ENCODE measurements at regions not wholly inside any gene's neighbourhood (a gene's known extent, or its start where the extent isn't known, plus 50 kb on each side); places are given as distances from the start of the nearest gene placed in this dataset.

- DNase-seq (ENCODE audit: low spot score) = no peak
- TF ChIP-seq, protein P1, sequence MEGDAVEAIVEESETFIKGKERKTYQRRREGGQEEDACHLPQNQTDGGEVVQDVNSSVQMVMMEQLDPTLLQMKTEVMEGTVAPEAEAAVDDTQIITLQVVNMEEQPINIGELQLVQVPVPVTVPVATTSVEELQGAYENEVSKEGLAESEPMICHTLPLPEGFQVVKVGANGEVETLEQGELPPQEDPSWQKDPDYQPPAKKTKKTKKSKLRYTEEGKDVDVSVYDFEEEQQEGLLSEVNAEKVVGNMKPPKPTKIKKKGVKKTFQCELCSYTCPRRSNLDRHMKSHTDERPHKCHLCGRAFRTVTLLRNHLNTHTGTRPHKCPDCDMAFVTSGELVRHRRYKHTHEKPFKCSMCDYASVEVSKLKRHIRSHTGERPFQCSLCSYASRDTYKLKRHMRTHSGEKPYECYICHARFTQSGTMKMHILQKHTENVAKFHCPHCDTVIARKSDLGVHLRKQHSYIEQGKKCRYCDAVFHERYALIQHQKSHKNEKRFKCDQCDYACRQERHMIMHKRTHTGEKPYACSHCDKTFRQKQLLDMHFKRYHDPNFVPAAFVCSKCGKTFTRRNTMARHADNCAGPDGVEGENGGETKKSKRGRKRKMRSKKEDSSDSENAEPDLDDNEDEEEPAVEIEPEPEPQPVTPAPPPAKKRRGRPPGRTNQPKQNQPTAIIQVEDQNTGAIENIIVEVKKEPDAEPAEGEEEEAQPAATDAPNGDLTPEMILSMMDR (IDR thresholded peaks at IDR 0.05) = no peak
Observed at GRCh38 chr6:91505199-91505598, 918.3 kb upstream of the MAP3K7 start.

DNA sequence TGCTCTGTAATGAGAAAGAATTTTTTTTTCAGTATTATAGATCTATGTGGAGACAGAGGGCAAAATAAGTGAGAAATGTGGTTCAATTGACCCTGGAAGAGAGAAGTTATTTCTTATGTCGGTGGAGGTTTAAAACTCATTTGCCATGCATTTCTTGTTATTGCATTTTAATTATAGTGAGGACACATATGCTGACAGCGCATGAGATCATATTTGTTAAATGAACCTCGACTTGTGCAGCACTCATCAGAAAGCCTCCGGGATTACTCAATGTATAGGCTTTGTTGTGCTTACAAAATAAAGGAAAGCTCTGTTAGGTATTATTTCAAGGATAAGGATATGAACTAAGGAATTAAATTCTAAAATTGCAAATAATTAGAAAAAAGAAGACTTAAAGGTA lies 915.1 kb upstream of the MAP3K7 start:
- Histone ChIP-seq H3K27ac (no peak overlapping the region), H3K4me3 (no peak overlapping the region)
- TF ChIP-seq, protein P1 (IDR thresholded peaks at IDR 0.05) = no peak
- DNase-seq (ENCODE audit: low spot score) = no peak

More at GRCh38 chr6:91505199-91505598, 918.3 kb upstream of the MAP3K7 start:
- H3K4me3 ChIP-seq = no peak overlapping the region
- H3K27ac ChIP-seq = no peak overlapping the region

GRCh38 chr6:91500689-91501303 lies 913.9 kb upstream of the MAP3K7 start:
- no peak overlapping the region for H3K27ac ChIP-seq
- no peak overlapping the region for H3K4me3 ChIP-seq
- DNase-seq (ENCODE audit: low spot score) = no peak
- TF ChIP-seq, protein P1 (IDR thresholded peaks at IDR 0.05) = no peak

- no peak overlapping the region for H3K4me3 ChIP-seq
- H3K27ac ChIP-seq = no peak overlapping the region
- TF ChIP-seq, protein P1 (IDR thresholded peaks at IDR 0.05) = no peak
- no peak for DNase-seq (ENCODE audit: low spot score)
Observed at GRCh38 chr6:91498576-91498975, 911.7 kb upstream of the MAP3K7 start.

- Histone ChIP-seq H3K4me3 (no peak overlapping the region), H3K27ac (no peak overlapping the region)
- TF ChIP-seq, protein P1 (IDR thresholded peaks at IDR 0.05) = no peak
- DNase-seq (ENCODE audit: low spot score) = no peak
Observed at GRCh38 chr6:91497770-91498169, 910.9 kb upstream of the MAP3K7 start.

GRCh38 chr6:91490671-91491301 lies 903.9 kb upstream of the MAP3K7 start:
- no peak overlapping the region for H3K4me3 ChIP-seq
- TF ChIP-seq, protein P1 (IDR thresholded peaks at IDR 0.05) = no peak
- DNase-seq (ENCODE audit: low spot score) = no peak
- H3K27ac ChIP-seq = no peak overlapping the region
